Mesothelial cell of epicardium (in vitro differentiated cells): ENCODE measurements at regions not wholly inside any gene's neighbourhood (a gene's known extent, or its start where the extent isn't known, plus 50 kb on each side); places are given as distances from the start of the nearest gene placed in this dataset.
A peak's percentile ranks its signal among the peaks of the same experiment; 100 is the strongest.

Experiments used
- DNase-seq, 2 experiments: peaks; one replicate each; pipeline ENCODE4 v3.0.0; 2021; ENCODE audit warnings: low spot score in 2 of 2; ENCODE audit not compliant: unreplicated experiment in 2 of 2
- H3K27ac Mint-ChIP-seq: 2 replicates; pipeline ENCODE4 v1.8.0; 2021; ENCODE audit warnings: mixed read lengths
- H3K27me3 Mint-ChIP-seq: 2 replicates; pipeline ENCODE4 v1.8.0; 2021; ENCODE audit warnings: low read depth, mixed read lengths
- H3K36me3 Mint-ChIP-seq: 2 replicates; pipeline ENCODE4 v1.8.0; 2021; ENCODE audit warnings: mixed read lengths
- H3K4me1 Mint-ChIP-seq: 2 replicates; pipeline ENCODE4 v1.8.0; 2021; ENCODE audit warnings: mixed read lengths
- H3K4me3 Mint-ChIP-seq: 2 replicates; pipeline ENCODE4 v1.8.0; 2021; ENCODE audit warnings: mild to moderate bottlenecking, moderate library complexity, mixed read lengths
- H3K9me3 Mint-ChIP-seq: 2 replicates; pipeline ENCODE4 v1.8.0; 2021; ENCODE audit warnings: mixed read lengths
- TF ChIP-seq, protein P1 (sequence below): fragments of 200-600 bp; sonication (generic); IDR thresholded peaks from one replicate; pipeline ENCODE4 v1.5.0; 2021; ENCODE audit warnings: antibody characterized with exemption; ENCODE audit not compliant: unreplicated experiment

DNA sequence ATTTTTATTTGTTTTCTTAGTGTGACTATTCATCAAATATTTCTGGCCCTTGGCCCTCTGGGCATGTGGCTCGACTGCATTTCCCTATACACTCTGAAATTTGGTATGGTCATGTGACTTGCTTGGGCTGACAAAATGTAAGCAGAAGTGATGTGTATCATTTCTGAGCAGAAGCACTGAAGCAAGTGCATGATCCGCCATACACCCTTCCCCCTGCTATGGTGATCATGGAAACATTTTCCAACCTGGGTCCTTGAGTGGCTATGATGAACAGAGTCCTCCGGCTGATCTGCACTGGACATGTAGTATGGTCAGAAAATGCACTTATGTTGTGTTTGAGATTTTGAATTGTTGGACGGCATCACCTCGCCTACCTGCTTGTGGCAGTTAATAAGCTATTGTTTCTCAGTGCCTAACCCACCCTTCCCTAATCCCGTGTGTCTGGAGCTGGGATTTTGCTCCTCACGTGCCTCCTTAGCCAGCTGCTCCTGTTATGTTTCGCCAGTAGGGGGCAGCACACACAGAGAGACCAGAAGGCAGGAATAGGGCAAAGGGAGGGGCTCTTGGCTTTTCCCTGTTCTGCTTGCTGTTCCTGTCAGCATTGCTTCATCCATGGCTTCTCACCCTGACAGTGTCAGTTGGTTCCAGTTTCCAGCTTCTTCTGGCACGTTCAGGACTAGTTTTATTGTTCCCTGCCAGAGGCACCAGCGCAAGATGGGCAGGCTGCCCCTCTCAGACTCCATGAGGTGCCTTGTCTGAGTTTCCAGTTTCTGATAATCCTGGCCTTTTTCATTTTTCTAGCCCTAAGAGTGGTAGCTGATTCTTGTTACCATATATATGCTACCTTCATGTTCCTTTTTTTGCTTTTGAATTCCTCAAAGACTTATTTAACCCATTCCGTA lies 207.4 kb downstream of the ARL6IP6 start:
- Mint-ChIP-seq H3K9me3 (no peaks in the 10 kb centered on the region), H3K4me1 (no peaks in the 10 kb centered on the region), H3K27me3 (peaks cover 26% of the 10 kb centered on the region), H3K4me3 (no peak overlapping the region), H3K36me3 (no peaks in the 10 kb centered on the region), H3K27ac (no peak overlapping the region)
- peak; percentile 43 to 68 for DNase-seq
- TF ChIP-seq, protein P1, sequence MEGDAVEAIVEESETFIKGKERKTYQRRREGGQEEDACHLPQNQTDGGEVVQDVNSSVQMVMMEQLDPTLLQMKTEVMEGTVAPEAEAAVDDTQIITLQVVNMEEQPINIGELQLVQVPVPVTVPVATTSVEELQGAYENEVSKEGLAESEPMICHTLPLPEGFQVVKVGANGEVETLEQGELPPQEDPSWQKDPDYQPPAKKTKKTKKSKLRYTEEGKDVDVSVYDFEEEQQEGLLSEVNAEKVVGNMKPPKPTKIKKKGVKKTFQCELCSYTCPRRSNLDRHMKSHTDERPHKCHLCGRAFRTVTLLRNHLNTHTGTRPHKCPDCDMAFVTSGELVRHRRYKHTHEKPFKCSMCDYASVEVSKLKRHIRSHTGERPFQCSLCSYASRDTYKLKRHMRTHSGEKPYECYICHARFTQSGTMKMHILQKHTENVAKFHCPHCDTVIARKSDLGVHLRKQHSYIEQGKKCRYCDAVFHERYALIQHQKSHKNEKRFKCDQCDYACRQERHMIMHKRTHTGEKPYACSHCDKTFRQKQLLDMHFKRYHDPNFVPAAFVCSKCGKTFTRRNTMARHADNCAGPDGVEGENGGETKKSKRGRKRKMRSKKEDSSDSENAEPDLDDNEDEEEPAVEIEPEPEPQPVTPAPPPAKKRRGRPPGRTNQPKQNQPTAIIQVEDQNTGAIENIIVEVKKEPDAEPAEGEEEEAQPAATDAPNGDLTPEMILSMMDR, result peak; percentile 76

DNA sequence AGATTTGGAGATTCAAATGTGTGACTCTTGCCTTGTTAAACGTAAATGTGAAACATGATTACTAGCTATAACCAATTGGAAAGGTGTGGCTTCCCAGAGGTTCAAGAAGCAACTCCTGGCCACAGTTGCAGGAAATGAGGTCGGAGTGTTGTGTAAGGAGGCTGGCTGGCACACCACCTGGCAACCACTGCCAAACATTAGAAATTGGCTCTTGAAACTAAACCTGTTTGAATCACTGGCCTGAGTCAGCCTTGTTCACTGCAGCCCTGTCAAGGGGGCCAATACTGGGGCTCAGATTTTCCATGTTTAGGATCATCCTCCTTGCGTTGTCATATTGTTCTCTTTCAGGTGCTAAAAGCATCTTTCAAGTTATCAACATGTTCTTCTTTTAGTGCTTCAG lies 206.3 kb downstream of the ARL6IP6 start:
- TF ChIP-seq, protein P1, result no peak
- Mint-ChIP-seq H3K27me3 (peaks cover 35% of the 10 kb centered on the region), H3K27ac (no peak overlapping the region), H3K4me1 (no peaks in the 10 kb centered on the region), H3K9me3 (no peaks in the 10 kb centered on the region), H3K4me3 (no peak overlapping the region), H3K36me3 (no peaks in the 10 kb centered on the region)
- no peak for DNase-seq

DNA sequence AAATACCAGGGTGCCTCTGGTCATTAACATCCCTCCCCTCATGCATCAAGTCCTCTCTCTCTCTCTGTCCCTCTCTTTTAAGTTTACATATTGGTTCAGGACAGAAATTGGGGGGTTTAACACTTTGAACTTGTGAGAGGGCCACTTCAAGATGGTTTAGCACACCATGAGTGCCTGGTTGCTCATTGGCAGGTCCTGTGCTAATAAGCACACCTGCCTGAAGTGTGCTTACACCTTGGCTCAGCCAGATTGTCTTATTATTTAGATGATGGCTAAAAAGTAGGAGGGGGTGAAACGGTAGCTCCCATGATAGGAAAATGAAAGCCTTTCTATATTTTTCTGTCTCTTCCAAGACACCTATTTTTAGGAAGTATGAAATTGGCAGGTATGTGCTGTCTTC lies 205.8 kb downstream of the ARL6IP6 start:
- Mint-ChIP-seq H3K4me3 (no peak overlapping the region), H3K9me3 (no peaks in the 10 kb centered on the region), H3K27me3 (peaks cover 36% of the 10 kb centered on the region), H3K36me3 (no peaks in the 10 kb centered on the region), H3K27ac (no peak overlapping the region), H3K4me1 (no peaks in the 10 kb centered on the region)
- TF ChIP-seq, protein P1, result no peak
- no peak for DNase-seq

DNA sequence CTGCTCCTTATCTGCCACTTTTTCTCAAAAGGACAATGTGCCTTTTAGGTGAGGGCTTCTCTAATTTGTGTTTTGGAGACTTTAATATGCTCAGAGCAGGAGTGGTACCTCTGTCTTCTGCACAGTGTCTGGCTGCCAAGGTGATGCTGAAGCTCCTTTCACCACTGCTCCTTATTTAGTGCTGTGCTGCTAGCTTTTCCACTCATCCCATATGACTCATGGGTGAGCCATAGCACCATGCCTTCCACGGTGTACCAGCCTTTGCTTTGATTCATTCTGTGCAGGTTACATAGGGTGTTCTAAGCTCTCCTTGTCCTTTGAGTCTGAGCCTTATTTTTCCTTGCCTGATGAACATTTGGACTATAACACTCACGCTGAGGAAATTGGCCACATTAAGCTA lies 202.4 kb downstream of the ARL6IP6 start:
- Mint-ChIP-seq H3K27ac (no peak overlapping the region), H3K36me3 (no peaks in the 10 kb centered on the region), H3K4me3 (no peak overlapping the region), H3K27me3 (peaks cover 43% of the 10 kb centered on the region), H3K9me3 (no peaks in the 10 kb centered on the region), H3K4me1 (no peaks in the 10 kb centered on the region)
- DNase-seq, result no peak
- TF ChIP-seq, protein P1, result no peak

DNA sequence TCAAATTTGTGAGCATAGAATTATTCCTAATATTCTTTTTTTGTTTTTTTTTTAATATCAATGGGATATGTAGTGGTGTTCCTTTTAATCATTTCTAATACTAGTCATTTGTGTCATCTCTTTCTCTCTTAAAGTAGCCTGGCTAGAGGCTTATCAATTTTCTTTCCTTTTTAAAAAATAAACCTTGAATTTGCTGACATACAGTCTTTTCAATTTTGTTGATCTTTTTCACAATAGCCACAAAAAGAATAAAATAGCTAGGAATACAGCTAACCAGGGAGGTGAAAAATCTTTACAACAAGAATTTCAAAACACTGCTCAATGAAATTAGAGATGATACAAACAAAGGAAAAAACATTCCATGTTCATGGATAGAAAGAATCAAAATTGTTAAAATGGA lies 192.6 kb downstream of the ARL6IP6 start:
- Mint-ChIP-seq H3K9me3 (peaks cover 10% of the 10 kb centered on the region), H3K27ac (no peak overlapping the region), H3K4me3 (no peak overlapping the region), H3K27me3 (peaks cover 14% of the 10 kb centered on the region), H3K4me1 (no peaks in the 10 kb centered on the region), H3K36me3 (no peaks in the 10 kb centered on the region)
- TF ChIP-seq, protein P1, result no peak
- no peak for DNase-seq
